ENCODE measurements at regions not wholly inside any gene's neighbourhood (a gene's known extent, or its start where the extent isn't known, plus 50 kb on each side); places are given as distances from the start of the nearest gene placed in this dataset.
"Not testable (repeated sequence)": the region's sequence is repeated elsewhere in the genome, so short reads cannot be mapped to it uniquely, and the experiment has no call there.

- DNase-seq = no peak
Measured at GRCh38 chr3:65303431-65303830, 615.6 kb upstream of the ADAMTS9 start.

DNA sequence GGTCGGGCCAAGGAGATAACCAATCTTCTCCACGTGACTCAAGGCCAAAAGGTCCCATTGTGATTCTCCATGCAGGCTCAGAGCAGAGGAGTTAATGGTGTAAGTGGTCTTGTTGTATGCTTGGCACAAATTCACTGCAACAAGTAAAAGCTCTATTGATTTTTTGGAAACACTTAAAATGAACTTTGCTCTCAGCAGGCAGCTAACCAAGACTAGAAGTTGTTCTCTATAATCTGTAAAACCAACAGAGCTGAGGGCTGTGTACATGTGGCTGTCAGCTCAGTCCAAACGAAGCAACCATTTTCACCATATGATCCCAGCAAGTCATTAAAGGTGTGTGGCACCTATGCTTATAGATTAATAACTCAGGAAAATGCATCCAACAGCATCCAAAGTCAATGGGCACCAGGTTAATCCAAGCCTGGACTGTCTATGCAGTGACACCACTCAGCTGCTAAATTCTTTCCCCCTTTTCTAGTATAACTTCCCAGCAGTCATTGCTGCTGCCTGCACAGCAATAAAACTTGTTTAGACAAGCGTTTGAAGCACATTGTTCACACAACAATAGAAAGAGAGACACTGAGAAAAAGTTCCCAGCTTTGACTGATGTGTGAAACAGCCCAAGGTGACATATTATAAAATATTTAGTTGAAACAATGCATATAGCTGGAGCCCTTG, 603.8 kb upstream of the ADAMTS9 start:
- DNase-seq = no peak

DNA sequence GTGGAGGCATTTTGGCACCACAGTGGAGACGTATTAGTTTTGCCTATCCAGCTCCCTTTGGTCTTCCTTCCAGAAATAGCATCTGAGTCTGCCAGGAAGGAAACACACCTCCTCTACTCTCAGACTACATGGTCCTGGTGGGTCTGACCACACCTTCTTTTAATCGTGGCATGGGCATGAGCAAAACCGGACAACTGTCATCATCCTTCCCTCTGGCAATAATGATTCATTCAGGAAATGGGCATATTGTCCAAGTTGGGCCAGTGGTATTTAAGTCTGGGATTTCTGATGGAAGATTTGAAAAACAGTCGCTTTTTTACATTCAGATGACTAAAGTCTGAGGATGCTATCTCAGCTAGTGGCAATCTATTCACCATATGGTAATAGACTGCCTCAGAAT, 601.0 kb upstream of the ADAMTS9 start:
- no peak for DNase-seq

GRCh38 chr3:65285956-65286355, 598.2 kb upstream of the ADAMTS9 start:
- DNase-seq = no peak

DNA sequence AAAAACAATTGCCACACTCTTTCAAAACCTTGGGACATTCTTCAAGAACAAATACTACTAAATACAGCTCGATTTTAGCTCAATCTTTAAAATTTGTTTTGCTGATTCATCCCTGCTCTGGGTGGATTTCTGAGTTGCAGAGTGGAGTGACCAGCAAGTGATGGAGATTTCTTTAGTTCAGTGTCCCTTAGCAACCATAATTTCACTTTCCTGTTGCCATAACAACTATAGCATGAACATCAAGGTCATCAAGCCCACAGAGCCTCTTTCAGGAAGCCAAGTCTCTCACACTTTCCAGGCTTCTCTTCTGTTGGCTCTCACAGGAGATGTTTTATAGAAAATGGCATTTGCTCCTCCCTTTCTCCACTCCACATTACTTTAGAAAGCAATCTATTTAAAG, 597.2 kb upstream of the ADAMTS9 start:
- no peak for DNase-seq

DNA sequence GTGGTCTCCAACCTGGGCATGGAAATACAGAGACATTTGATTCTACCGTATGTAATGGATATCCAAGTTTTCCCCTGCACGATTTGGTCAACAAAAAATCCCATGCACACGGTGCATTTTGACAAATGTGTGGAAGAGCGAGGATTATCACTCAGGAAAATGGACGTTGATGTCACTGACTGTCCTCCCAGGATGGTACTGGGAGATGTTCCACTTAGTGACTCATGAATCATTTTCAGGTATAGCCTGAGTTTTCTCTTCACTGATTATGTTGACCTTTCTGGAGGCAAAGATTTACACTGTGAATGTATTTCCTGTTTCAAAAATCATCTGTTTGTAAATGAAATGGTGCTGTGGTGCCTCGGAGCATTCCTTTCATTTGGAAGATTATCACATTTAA, 596.7 kb upstream of the ADAMTS9 start:
- DNase-seq = no peak

GRCh38 chr3:65279225-65279782, 591.5 kb upstream of the ADAMTS9 start:
- DNase-seq = no peak

- DNase-seq = no peak
Measured at GRCh38 chr3:65277798-65278197, 590.0 kb upstream of the ADAMTS9 start.

GRCh38 chr3:65276551-65276950, 588.8 kb upstream of the ADAMTS9 start:
- DNase-seq = no peak

DNA sequence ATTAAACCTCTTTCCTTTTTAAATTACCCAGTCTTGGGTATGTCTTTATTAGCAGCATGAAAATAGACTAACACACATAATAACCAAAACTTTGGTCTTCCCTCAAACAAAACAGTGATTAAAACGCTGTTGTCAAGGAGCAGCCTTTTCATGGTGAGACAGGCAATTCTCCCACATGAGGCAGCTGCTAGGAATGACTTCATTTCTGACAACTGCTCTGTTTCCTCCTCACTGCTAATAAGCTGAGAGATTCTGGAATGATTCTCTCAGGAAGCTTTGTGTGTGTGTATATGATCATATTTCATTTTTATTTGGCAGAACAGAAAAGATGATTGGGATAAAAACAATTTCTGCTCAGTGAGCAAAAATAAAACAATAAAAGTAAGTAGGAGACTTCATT, 580.6 kb upstream of the ADAMTS9 start:
- DNase-seq = no peak

- no peak for DNase-seq
Measured at GRCh38 chr3:65265942-65266590, 578.3 kb upstream of the ADAMTS9 start.

GRCh38 chr3:65265511-65265910, 577.7 kb upstream of the ADAMTS9 start:
- no peak for DNase-seq

- no peak for DNase-seq
Measured at GRCh38 chr3:65262548-65262947, 574.7 kb upstream of the ADAMTS9 start.

DNA sequence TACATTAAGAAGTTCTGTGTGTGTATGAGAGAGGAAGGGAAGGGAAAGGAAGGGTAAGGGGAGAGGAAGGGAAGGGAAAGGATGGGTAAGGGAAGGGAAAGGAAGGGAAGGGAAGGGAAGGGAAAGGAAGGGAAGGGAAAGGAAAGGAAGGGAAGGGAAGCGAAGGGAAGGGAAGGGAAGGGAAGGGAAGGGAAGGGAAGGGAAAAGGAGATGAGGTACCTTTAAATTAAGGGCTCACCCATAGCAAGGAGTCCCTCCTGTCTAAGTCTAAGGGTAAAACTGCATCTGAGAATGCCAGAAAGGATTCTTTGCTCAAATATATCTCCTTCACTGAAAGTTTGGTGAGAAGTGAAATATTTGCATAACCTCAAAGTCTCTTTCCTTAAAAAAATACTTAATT, 572.1 kb upstream of the ADAMTS9 start:
- DNase-seq = no peak

DNA sequence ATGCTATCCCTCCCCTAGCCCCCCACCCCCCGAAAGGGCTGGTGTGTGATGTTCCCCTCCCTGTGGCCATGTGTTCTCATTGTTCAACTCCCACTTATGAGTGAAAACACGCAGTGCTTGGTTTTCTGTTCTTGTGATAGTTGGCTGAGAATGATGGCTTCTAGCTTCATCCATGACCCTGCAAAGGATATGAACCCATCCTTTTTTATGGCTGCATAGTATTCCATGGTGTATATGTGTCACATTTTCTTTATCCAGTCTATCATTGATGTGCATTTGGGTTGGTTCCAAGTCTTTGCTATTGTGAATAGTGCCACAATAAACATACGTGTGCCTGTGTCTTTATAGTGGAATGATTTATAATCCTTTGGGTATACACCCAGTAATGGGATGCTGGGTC, 565.1 kb upstream of the ADAMTS9 start:
- DNase-seq = not testable (repeated sequence)

DNA sequence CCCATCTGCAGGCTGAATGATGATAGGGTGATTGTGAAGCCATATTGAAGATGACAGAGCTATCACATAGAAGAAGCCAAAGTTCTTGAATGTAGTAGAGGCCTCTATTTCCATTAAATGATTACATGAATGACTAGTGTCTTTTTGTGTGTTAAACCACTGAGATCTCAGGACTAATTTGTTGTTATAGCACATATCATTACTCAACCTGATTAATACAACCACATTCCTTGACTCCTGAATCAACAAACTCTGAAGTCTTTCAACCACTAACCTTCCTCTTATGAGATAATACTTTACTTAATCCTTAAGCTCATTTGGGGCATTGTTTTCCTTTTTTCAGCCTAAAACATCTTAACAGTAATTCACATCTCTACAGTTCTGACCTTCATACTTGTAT, 564.5 kb upstream of the ADAMTS9 start:
- DNase-seq = no peak

DNA sequence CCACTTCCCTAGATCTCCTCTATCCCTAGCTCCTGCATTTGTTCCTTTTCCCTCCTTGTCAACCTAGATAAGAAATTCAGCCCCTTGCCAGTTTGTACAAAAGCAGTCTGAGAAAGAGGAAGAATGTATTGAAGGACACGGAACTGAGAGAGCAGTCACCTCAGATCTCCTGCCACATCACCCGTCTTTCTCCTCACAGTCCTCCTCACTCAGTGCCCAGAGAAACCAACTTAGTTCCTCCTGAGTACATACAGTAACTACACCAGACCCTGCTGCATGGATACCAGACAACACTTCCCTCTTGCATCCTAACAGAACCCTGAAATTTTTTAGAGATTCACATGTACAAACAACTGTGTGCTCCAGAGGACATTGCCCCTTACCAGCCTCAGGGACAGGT, 563.6 kb upstream of the ADAMTS9 start:
- DNase-seq = no peak

DNA sequence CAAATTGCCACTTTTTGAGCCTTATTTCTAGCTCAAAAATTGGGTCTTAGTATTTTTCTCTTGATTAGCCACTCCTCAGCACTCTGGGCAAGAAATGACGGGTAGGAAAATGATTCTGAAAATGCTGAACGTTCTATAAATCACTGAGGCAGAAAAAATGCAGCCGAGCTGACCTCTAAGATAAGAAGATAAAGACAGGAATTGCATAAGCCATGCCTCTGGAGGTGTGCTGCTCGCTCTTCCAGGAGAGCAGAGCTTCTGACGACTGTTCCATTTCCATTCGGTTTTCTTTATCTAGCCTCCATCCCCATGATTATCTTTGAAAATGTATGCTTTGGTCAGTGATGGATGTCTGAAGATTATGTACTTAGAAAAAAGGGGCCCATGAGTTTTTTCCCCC, 558.8 kb upstream of the ADAMTS9 start:
- DNase-seq = no peak

DNA sequence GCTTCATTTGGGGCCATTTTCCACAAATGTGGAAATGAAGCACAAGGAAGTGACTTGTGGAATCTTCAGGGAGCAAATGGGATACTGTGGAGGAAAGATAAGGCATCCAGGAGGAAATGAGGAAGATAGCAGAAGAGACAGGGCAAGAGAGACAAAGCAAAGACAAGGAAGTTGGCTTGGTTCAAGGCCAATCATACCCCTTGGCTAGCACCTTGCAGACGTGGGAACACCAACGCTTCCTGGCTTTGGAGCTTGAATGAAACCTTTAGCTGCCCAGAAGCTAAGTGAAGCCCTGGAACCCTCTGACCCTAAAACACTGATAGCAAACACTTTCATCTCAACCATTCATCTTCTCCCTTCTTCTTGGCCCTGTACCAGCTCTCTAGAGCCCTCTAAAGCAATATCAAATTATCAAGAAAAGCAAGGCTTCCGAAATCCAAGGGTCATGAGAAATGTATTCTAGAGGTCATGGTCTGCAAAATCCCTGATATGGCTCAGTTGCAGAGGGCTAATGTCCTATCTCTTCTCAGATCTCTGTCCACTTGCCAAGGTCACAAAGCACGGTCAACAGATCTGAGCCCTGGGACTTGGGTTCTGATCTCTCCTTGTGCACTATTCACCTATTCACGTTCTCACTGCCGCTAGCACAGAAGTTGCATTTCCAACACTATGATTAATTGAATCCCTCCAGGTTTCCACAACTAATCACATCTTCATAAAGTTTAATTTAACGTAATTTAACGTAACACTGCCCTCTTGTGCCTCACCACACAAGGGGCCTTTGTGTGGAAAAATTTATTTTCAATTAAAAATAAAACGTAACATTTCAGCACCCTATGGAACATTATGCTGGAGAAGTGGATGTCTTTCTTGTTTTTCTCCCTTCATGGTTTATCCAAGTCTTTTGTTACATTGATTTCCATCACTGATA, 557.6 kb upstream of the ADAMTS9 start:
- no peak for DNase-seq

DNA sequence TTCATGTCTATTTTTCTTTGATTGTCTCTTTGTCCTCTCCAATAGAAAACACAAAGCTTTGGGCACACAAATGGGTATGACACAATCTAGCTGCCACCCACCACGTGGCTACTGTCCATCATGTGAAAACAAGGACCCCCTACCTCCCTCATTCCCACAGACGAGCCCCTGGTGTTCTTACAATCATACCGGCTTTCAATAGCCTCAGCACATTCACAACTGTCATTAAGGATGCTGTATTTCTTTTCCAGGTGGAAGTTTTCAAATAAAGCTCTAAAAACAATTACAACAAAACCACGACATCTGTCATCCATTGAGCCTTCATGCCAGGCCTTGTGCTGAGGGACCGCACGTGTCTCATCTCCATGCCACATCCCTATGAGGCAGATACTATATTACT, 552.6 kb upstream of the ADAMTS9 start:
- no peak for DNase-seq

DNA sequence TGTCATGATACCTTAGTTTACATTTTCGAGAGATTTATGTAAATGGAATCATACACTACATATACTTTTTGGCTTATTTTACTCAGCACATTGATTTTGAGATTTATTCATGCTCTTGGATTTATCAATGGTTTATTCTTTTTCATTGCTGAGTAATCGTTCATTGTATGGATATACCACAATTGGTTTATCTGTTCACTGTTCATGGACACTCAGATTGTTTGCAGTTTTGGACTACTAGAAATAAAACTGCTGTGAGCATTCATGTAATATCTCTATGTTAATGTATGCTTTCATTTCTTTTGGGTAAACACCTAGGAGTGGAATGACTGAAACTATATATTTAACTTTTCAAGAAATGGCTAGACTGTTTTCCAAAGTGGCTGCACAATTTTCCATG, 550.9 kb upstream of the ADAMTS9 start:
- no peak for DNase-seq

DNA sequence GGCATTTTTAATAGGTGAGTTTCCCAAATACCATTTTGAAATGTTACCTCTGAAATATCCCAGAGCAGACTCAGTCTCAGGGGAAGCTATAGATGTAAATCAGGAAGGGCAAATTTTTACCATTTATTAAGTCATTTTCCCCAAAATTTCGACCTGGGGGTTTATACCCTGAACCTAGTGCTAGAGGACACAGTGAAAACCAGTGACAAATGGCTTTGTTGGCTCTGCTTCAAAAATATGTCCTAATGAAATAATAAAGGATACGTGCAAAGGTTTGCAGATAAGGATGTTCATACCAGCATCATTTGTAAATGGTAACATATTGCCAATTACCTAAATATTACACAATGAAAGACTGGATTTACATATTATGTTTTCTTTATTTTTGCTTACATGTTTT, 546.7 kb upstream of the ADAMTS9 start:
- no peak for DNase-seq

DNA sequence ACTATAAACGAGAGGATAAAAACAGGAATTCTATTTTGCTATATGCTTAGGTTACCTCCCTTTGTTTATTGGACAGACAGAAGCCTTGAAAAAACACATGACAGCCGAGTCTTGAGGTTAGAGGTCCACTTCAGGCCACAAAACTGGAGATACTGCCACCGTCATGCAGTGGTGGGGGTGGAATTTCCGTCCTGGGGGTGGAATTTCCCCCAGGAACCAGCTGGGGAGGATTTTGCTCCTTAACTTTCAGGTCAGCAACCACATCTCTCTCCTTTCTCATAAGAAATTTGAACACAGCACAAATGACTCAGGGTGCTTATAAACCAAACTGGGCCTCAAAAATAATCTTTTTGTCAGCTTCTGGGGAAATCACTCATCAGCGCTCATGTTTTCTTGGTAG, 545.8 kb upstream of the ADAMTS9 start:
- DNase-seq = no peak

DNA sequence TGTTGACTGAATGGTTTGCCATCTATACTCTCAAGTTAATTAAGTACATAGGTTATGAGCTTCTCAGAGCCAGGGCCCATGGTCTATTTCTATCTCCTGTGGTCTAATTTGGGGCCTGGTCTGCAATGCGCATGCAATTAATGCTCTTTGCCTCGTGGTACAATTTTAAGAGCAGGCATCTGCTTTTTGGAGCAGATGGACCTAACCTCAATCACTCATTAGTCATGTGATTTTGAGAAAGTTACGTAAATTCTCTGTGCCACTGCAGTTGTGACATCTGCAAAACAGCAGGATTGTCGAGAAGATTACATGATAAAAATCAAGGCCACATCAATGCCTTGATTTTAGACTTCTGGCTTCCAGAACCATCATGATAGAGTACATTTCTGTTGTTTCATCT, 543.7 kb upstream of the ADAMTS9 start:
- no peak for DNase-seq

Data from SHP77 (cell line).